ENCODE measurements at regions not wholly inside any gene's neighbourhood (a gene's known extent, or its start where the extent isn't known, plus 50 kb on each side); places are given as distances from the start of the nearest gene placed in this dataset.

DNA sequence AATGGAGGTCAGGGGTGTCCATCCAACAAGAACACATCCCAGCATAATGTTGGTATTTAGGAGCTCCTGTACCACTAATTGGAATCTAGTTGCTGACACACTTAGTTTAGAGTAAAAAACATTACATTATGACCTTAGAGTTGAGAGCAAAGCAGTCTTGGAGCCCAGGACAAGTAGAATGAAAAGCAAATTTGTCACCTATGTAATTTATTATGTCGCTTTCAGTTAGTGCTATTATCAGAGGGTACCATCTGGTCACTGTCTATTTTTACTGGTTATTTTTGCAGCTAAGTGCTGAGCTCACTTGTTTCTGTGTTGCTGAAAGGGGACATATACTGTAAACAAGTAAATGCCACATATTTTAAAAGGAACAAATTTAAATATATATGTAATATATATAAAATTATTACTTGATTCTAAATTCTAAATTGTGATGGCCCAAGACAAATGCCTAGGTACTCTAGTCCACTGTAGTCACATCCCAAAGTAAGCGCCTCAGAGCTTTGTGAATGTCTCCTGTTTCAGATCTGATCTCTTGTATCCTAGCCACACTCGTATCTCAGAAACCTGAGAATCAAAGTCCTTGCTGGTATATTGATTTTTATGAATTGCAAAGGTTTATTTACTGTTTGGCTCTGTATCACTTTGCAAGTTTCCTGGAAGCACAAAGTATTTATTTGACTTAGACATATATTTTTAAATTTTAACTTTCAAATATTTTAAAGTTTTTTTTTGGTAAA lies 148.6 kb upstream of the MAN1A1 start (continued):
- TF ChIP-seq, protein P1, sequence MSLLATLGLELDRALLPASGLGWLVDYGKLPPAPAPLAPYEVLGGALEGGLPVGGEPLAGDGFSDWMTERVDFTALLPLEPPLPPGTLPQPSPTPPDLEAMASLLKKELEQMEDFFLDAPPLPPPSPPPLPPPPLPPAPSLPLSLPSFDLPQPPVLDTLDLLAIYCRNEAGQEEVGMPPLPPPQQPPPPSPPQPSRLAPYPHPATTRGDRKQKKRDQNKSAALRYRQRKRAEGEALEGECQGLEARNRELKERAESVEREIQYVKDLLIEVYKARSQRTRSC (CRISPR knock-in tag; IDR thresholded peaks at IDR 0.05; ENCODE audit: low read depth), result no peak
- TF ChIP-seq ZNF367 (CRISPR knock-in tag; IDR thresholded peaks at IDR 0.05; ENCODE audit: borderline replicate concordance), result no peak
- TF ChIP-seq ZNF614 (CRISPR knock-in tag; IDR thresholded peaks at IDR 0.05; ENCODE audit: borderline replicate concordance), result no peak
- TF ChIP-seq SOX6 (IDR thresholded peaks at IDR 0.05), result no peak
- TF ChIP-seq SOX6 (CRISPR knock-in tag; IDR thresholded peaks at IDR 0.05), result peak; percentile 30; the same call in 1 of the 2 replicates
- TF ChIP-seq, protein P2, sequence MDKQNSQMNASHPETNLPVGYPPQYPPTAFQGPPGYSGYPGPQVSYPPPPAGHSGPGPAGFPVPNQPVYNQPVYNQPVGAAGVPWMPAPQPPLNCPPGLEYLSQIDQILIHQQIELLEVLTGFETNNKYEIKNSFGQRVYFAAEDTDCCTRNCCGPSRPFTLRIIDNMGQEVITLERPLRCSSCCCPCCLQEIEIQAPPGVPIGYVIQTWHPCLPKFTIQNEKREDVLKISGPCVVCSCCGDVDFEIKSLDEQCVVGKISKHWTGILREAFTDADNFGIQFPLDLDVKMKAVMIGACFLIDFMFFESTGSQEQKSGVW (CRISPR knock-in tag; IDR thresholded peaks at IDR 0.05; ENCODE audit: borderline replicate concordance), result no peak
- TF ChIP-seq, protein P3, sequence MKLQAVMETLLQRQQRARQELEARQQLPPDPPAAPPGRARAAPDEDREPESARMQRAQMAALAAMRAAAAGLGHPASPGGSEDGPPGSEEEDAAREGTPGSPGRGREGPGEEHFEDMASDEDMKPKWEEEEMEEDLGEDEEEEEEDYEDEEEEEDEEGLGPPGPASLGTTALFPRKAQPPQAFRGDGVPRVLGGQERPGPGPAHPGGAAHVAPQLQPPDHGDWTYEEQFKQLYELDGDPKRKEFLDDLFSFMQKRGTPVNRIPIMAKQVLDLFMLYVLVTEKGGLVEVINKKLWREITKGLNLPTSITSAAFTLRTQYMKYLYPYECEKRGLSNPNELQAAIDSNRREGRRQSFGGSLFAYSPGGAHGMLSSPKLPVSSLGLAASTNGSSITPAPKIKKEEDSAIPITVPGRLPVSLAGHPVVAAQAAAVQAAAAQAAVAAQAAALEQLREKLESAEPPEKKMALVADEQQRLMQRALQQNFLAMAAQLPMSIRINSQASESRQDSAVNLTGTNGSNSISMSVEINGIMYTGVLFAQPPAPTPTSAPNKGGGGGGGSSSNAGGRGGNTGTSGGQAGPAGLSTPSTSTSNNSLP (IDR thresholded peaks at IDR 0.05; ENCODE audit: low read depth, low read length), result peak; percentile 97
- no peak for TF ChIP-seq IKZF4 (CRISPR knock-in tag; IDR thresholded peaks at IDR 0.05; ENCODE audit: borderline replicate concordance, low read depth, not compliant biosample characterization)
- TF ChIP-seq, protein P4, sequence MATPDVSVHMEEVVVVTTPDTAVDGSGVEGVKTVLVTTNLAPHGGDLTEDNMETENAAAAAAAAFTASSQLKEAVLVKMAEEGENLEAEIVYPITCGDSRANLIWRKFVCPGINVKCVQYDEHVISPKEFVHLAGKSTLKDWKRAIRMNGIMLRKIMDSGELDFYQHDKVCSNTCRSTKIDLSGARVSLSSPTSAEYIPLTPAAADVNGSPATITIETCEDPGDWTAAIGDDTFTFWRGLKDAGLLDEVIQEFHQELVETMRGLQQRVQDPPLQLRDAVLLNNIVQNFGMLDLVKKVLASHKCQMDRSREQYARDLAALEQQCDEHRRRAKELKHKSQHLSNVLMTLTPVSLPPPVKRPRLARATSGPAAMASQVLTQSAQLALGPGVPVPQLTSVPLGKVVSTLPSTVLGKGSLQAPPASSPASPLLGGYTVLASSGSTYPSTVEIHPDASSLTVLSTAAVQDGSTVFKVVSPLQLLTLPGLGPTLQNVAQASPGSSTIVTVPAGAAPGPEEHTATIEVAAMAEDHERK (CRISPR knock-in tag; IDR thresholded peaks at IDR 0.05; ENCODE audit: low read depth), result no peak
- no peak for TF ChIP-seq CHCHD3 (CRISPR knock-in tag; IDR thresholded peaks at IDR 0.05)
- TF ChIP-seq REXO4 (CRISPR knock-in tag; IDR thresholded peaks at IDR 0.05; ENCODE audit: borderline replicate concordance), result no peak
- TF ChIP-seq TCF7L2 (IDR thresholded peaks at IDR 0.05; ENCODE audit: low read depth, low read length), result no peak
- TF ChIP-seq KAT8 (CRISPR knock-in tag; IDR thresholded peaks at IDR 0.05), result no peak
- no peak for TF ChIP-seq POLR2AphosphoS5 (IDR thresholded peaks at IDR 0.05; ENCODE audit: low read depth, low read length)
- TF ChIP-seq ZNF7 (CRISPR knock-in tag; IDR thresholded peaks at IDR 0.05), result no peak
- no peak for TF ChIP-seq KDM5B (CRISPR knock-in tag; IDR thresholded peaks at IDR 0.05; ENCODE audit: borderline replicate concordance)
- TF ChIP-seq HHEX (CRISPR knock-in tag; IDR thresholded peaks at IDR 0.05), result 0 out of 2 replicates have a peak, but pooled peaks have one; percentile 18
- TF ChIP-seq, protein P5, sequence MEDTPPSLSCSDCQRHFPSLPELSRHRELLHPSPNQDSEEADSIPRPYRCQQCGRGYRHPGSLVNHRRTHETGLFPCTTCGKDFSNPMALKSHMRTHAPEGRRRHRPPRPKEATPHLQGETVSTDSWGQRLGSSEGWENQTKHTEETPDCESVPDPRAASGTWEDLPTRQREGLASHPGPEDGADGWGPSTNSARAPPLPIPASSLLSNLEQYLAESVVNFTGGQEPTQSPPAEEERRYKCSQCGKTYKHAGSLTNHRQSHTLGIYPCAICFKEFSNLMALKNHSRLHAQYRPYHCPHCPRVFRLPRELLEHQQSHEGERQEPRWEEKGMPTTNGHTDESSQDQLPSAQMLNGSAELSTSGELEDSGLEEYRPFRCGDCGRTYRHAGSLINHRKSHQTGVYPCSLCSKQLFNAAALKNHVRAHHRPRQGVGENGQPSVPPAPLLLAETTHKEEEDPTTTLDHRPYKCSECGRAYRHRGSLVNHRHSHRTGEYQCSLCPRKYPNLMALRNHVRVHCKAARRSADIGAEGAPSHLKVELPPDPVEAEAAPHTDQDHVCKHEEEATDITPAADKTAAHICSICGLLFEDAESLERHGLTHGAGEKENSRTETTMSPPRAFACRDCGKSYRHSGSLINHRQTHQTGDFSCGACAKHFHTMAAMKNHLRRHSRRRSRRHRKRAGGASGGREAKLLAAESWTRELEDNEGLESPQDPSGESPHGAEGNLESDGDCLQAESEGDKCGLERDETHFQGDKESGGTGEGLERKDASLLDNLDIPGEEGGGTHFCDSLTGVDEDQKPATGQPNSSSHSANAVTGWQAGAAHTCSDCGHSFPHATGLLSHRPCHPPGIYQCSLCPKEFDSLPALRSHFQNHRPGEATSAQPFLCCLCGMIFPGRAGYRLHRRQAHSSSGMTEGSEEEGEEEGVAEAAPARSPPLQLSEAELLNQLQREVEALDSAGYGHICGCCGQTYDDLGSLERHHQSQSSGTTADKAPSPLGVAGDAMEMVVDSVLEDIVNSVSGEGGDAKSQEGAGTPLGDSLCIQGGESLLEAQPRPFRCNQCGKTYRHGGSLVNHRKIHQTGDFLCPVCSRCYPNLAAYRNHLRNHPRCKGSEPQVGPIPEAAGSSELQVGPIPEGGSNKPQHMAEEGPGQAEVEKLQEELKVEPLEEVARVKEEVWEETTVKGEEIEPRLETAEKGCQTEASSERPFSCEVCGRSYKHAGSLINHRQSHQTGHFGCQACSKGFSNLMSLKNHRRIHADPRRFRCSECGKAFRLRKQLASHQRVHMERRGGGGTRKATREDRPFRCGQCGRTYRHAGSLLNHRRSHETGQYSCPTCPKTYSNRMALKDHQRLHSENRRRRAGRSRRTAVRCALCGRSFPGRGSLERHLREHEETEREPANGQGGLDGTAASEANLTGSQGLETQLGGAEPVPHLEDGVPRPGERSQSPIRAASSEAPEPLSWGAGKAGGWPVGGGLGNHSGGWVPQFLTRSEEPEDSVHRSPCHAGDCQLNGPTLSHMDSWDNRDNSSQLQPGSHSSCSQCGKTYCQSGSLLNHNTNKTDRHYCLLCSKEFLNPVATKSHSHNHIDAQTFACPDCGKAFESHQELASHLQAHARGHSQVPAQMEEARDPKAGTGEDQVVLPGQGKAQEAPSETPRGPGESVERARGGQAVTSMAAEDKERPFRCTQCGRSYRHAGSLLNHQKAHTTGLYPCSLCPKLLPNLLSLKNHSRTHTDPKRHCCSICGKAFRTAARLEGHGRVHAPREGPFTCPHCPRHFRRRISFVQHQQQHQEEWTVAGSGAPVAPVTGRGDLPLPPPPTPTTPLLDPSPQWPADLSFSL (CRISPR knock-in tag; IDR thresholded peaks at IDR 0.05), result no peak
- TF ChIP-seq NR2F6 (IDR thresholded peaks at IDR 0.05), result no peak; the same call in 1 of the 2 replicates
- TF ChIP-seq NR2F6 (CRISPR knock-in tag; IDR thresholded peaks at IDR 0.05), result no peak
